ENCODE measurements at regions not wholly inside any gene's neighbourhood (a gene's known extent, or its start where the extent isn't known, plus 50 kb on each side); places are given as distances from the start of the nearest gene placed in this dataset.

DNA sequence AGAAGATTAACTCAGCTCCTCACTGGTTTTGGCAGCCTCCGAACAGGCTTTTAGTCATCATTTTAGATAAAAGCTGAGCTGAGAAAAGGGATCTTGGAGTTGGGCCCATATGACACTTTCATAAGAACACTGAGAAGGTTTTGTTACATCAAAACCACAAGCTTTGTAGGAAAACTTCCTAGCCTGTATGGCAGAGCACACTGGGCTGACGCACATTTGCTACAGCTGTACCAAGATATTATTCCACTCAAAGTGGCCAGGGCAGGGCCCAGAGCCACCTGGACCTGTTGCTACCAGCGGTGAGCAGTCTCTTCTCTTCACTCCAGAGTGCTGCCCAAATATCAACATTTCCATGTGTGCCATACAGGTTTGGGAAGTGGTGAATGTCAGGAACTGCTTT lies 160.5 kb upstream of the CCDC54 start:
- Histone ChIP-seq H3K27ac (peak overlapping the region; percentile 98), H3K36me3 (replicated peaks) (no peaks in the 10 kb centered on the region), H3K27me3 (replicated peaks) (no peaks in the 10 kb centered on the region), H3K4me3 (ENCODE audit: low read depth, low read length) (peak overlapping the region; percentile 13)
- DNase-seq = peak; percentile 96
- in situ Hi-C loops (cut with HindIII; ENCODE audit: low pct_ligation_motif_present, low sequenced_read_pairs) = no loop called here
- TF ChIP-seq, protein P1, sequence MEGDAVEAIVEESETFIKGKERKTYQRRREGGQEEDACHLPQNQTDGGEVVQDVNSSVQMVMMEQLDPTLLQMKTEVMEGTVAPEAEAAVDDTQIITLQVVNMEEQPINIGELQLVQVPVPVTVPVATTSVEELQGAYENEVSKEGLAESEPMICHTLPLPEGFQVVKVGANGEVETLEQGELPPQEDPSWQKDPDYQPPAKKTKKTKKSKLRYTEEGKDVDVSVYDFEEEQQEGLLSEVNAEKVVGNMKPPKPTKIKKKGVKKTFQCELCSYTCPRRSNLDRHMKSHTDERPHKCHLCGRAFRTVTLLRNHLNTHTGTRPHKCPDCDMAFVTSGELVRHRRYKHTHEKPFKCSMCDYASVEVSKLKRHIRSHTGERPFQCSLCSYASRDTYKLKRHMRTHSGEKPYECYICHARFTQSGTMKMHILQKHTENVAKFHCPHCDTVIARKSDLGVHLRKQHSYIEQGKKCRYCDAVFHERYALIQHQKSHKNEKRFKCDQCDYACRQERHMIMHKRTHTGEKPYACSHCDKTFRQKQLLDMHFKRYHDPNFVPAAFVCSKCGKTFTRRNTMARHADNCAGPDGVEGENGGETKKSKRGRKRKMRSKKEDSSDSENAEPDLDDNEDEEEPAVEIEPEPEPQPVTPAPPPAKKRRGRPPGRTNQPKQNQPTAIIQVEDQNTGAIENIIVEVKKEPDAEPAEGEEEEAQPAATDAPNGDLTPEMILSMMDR (IDR thresholded peaks at IDR 0.05; ENCODE audit: low read depth, low read length, missing control alignments) = no peak

GRCh38 chr3:107217172-107217571 lies 160.1 kb upstream of the CCDC54 start:
- Histone ChIP-seq H3K27me3 (replicated peaks) (no peaks in the 10 kb centered on the region), H3K27ac (peak overlapping the region; percentile 98), H3K4me3 (ENCODE audit: low read depth, low read length) (peak overlapping the region; percentile 13), H3K36me3 (replicated peaks) (no peaks in the 10 kb centered on the region)
- in situ Hi-C loops (cut with HindIII; ENCODE audit: low pct_ligation_motif_present, low sequenced_read_pairs) = no loop called here
- TF ChIP-seq, protein P1 (IDR thresholded peaks at IDR 0.05; ENCODE audit: low read depth, low read length, missing control alignments) = no peak
- peak; percentile 93 for DNase-seq

DNA sequence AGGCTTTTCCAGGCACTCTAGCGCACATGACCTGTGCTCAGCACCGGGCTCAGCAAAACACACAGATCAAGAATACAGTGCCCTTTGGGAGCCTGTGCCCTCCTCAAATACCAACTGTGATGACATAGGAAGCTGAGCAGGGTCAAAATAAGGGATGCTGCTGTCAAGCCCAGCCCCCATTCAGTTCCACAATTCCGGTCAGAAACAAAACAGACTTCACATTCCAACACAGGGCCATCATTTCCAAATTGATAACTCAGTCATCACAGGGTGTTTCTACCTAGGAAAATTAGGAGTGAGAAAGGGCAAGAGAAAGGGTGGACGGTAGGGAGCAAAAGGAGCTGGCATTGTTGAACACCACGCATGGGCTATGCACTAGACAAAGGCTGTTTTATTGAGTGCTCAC lies 158.4 kb upstream of the CCDC54 start:
- Histone ChIP-seq H3K27me3 (replicated peaks) (no peaks in the 10 kb centered on the region), H3K27ac (peak overlapping the region; percentile 98), H3K36me3 (replicated peaks) (no peaks in the 10 kb centered on the region), H3K4me3 (ENCODE audit: low read depth, low read length) (no peak overlapping the region)
- TF ChIP-seq, protein P1 (IDR thresholded peaks at IDR 0.05; ENCODE audit: low read depth, low read length, missing control alignments) = no peak
- no peak for DNase-seq
- in situ Hi-C loops (cut with HindIII; ENCODE audit: low pct_ligation_motif_present, low sequenced_read_pairs) = no loop called here

DNA sequence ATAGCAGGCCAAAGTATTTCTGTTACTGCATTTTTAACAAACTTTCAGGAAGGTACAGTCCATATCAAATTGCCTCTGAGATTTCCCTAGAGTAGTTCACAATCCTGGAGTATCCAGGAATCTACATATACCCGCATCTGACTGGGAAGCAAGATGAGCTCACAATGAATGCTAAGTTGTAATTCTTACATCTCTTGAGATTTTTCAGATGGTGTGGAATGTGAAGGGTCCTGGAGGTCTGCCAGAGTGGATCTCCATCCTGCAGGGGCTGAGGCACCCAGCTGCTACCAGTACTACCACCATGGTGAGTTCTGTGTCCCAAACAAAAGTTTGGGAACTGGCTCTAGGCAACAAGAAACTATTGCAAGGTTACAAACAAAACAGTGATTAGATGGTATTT lies 156.7 kb upstream of the CCDC54 start:
- H3K36me3 ChIP-seq (replicated peaks) = no peaks in the 10 kb centered on the region
- TF ChIP-seq, protein P1 (IDR thresholded peaks at IDR 0.05; ENCODE audit: low read depth, low read length, missing control alignments) = no peak
- no peak overlapping the region for H3K4me3 ChIP-seq (ENCODE audit: low read depth, low read length)
- in situ Hi-C loops (cut with HindIII; ENCODE audit: low pct_ligation_motif_present, low sequenced_read_pairs) = no loop called here
- H3K27ac ChIP-seq = peak overlapping the region; percentile 85
- peak; percentile 62 for DNase-seq
- H3K27me3 ChIP-seq (replicated peaks) = no peaks in the 10 kb centered on the region

- in situ Hi-C loops (cut with HindIII; ENCODE audit: low pct_ligation_motif_present, low sequenced_read_pairs) = no loop called here
- DNase-seq = peak; percentile 82
- Histone ChIP-seq H3K27me3 (replicated peaks) (no peaks in the 10 kb centered on the region), H3K4me3 (ENCODE audit: low read depth, low read length) (no peak overlapping the region), H3K27ac (peak overlapping the region; percentile 85), H3K36me3 (replicated peaks) (no peaks in the 10 kb centered on the region)
- TF ChIP-seq, protein P1 (IDR thresholded peaks at IDR 0.05; ENCODE audit: low read depth, low read length, missing control alignments) = no peak
Measured at GRCh38 chr3:107221856-107222255, 155.4 kb upstream of the CCDC54 start.

- H3K36me3 ChIP-seq (replicated peaks) = no peaks in the 10 kb centered on the region
- H3K27ac ChIP-seq = peak overlapping the region; percentile 85
- H3K4me3 ChIP-seq (ENCODE audit: low read depth, low read length) = no peak overlapping the region
- in situ Hi-C loops (cut with HindIII; ENCODE audit: low pct_ligation_motif_present, low sequenced_read_pairs) = no loop called here
- no peak for DNase-seq
- no peaks in the 10 kb centered on the region for H3K27me3 ChIP-seq (replicated peaks)
- TF ChIP-seq, protein P1 (IDR thresholded peaks at IDR 0.05; ENCODE audit: low read depth, low read length, missing control alignments) = no peak
Measured at GRCh38 chr3:107222907-107223306, 154.3 kb upstream of the CCDC54 start.

All from brain microvascular endothelial cell (primary cell).